ENCODE measurements at regions not wholly inside any gene's neighbourhood (a gene's known extent, or its start where the extent isn't known, plus 50 kb on each side); places are given as distances from the start of the nearest gene placed in this dataset.

DNA sequence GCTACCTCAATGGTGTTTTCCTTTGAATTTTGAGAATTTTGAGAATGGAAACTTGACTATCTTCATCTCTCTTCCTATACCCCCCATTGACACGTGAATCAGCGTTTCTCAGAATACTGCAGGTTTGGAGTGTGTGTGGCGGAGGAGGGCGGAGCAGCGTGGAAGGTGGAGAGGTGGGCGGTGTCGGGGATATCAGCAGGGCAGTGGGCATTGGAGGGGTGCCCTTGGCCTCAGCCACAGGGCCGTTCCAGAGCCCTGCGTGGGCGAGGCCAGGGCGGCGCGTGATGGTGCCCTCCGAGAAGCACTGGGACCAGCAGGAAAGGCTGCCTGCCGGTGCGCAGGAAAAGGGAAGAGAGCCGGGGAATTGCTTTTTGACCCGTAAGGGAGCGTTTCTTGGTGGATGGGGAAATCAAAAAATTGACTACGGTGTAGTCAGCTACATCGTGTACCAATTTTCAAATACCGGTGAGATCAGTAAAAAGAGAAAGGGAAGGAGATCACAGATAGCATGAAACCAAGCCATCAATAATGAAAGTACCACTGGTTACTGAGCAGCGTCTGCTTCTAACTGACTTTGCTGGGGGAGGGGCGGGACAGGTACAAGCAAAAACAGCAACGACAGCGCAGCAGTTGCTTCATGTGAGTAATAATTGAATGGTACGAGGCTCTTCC, 82.7 kb upstream of the DUSP22 start:
- DNase-seq (ENCODE audit: low read depth, low spot score), result no peak

DNA sequence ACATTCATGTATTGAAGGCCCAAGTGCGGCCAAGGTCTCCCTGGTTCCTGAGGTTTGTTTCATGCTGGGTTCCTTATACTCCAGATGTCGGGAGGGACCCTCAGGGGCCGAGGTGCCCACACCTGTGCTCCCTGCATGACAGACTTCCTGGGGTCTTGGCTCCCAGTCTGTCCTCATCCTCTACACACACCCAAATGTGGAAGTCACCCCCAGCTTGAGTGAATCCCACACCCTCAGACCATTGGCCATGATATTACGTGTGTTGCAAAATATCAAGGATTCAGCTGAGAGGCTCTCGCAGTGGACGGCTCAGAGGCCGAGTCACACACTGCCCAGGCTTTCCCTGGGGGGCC, 82.2 kb upstream of the DUSP22 start:
- no peak for DNase-seq (ENCODE audit: low read depth, low spot score)

DNA sequence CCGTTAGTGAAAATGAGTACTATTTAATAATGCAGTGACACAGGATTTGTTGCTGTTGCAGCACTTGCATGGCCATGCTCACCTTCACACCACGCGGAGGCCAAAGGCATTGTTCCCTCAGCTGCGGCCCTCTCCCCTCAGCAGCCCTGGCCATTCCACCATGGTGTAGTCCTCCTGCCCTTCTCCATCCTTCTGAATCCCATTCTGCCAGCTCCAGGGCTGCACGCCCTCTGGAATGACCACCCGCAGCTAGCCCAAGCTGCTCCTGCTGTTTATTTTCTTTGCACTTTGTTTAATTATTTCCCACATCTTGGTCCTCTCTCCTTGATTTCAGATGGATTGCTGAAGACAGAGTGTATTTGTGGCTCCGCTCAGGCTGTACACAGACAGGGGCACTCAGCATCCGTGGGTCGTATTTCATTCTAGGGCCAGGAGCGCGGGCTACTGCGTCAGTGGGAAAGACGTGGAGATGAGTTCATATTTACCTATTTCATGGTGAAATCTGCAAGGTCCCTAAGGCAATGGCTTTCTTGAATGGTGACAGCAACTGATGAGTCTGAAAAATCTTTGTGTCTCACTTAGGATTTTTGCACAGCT, 81.4 kb upstream of the DUSP22 start:
- DNase-seq (ENCODE audit: low read depth, low spot score), result no peak

DNA sequence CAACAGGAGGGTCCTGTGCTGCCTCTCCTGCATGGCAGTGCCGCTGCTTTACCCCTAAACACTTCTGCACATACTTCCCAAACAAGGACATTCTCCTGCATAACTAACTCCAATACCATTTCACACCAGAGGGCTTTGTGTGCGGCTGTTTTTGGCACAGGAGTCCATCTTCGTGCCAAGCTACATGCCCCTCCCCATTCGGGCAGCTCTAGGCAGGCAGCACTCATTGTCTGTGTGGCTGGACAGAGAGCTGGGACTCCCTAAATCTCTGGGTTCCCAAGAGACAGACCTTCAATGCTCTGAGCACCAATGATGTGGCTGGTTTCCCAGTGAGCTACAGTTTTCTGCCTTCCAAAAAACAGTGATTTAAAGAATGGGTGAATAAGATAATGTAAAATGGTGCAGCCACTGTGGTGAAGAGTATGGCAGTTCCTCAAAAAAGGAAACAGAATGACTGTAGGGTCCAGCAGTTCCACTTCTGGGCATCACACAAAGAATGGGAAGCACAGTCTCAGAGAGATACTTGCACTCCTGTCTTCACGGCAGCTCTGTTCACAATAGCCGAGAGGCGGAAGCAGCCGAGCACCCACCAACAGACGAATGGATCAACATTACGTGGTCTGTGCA, 80.3 kb upstream of the DUSP22 start:
- DNase-seq (ENCODE audit: low read depth, low spot score), result no peak

DNA sequence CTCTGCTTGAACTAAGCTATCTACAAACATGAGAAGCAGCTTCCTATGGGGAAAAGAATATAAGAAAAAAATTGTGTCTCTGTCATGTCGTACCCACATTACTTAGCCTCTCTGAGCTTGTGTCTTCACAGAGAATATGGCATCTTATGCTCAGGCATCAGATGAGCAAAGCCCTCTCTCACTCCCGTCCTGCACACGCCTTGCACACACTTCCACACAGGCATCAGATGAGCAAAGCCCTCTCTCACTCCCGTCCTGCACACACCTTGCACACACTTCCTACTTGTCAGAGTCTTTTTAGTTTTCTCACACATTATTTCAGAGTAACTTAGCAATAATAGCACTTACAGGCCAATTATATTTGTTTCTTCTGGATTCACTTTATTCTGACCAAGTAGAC, 79.0 kb upstream of the DUSP22 start:
- no peak for DNase-seq (ENCODE audit: low read depth, low spot score)

DNA sequence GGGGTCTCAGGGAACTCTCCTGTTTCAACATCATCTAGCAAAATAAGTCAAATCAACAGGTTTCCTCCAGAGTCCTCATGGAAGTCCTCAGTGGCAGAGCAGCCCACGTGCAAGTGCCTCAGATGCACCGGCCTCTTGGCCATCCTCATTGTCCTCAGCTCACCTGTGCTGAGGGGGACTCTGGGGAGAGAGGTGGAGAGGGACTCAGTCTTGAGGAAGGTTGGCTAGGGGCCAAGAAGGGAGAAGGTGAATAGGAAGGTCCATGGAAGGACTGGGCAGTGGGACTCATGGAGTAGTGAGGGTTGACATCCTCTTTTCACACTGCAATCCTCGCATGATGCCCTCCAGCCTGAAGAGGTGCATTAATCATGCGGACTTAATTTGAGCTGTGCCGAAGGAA, 77.9 kb upstream of the DUSP22 start:
- no peak for DNase-seq (ENCODE audit: low read depth, low spot score)

DNA sequence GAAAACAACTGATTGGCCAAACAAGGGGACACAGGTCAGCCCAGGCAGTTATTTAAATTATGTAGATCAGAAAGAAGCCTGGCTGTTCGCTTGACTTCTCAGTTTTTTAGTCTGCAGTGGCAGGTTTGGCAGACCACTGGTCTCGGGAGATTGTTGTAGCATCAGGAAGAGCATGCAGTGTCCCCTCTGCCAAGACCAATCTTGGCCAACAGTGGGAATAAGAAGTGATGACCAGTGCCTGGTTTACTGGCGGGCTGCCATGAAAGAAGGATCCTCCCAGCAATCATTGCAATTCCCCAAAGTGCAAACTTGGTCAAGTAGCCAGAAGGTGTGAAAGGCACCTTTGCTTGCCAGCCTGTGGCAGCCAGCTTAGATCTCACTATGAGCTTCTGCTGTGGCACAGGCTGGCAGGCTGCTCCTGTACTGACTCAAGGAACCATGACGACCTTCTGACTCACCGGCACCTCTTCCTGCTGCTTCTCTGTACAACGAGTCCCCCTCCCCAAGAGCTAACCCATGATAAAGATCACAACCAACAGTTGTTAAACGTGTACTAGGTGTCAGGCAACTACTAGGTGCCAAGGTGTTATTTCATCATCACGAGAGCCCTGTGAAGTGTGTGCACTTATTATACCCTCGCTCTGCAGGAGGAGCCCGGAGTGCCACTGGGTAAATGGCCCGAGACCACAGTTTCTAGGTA, 76.8 kb upstream of the DUSP22 start:
- DNase-seq (ENCODE audit: low read depth, low spot score), result no peak

DNA sequence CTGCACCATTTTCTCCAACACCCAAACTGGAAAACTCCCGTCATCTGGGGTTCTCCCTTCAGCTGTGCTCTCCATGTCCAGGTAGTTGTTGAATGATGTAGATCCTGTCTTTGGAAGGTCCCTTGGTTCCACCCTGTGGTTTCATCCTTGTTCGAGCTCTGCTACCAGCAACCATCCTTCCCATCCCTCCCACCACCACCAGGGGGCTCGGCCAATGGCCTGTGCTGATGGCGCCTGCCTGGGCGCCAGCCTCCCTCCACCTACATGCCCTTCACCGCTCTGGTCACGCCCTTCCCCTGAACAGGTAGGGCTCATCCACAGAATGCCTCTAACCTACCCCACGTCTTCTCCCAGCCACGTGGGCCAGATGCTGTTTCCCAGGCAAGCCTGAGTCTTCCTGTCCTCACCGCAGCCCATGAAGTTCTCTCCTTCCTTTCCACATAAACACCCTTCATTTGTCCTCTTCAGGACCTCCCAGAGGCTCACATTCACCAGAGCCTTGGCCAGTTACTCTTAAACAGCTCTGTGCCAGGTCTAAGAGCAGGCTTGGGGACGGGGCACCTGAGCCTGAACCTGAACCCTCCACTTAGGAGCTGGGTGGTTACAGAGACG, 75.1 kb upstream of the DUSP22 start:
- no peak for DNase-seq (ENCODE audit: low read depth, low spot score)

DNA sequence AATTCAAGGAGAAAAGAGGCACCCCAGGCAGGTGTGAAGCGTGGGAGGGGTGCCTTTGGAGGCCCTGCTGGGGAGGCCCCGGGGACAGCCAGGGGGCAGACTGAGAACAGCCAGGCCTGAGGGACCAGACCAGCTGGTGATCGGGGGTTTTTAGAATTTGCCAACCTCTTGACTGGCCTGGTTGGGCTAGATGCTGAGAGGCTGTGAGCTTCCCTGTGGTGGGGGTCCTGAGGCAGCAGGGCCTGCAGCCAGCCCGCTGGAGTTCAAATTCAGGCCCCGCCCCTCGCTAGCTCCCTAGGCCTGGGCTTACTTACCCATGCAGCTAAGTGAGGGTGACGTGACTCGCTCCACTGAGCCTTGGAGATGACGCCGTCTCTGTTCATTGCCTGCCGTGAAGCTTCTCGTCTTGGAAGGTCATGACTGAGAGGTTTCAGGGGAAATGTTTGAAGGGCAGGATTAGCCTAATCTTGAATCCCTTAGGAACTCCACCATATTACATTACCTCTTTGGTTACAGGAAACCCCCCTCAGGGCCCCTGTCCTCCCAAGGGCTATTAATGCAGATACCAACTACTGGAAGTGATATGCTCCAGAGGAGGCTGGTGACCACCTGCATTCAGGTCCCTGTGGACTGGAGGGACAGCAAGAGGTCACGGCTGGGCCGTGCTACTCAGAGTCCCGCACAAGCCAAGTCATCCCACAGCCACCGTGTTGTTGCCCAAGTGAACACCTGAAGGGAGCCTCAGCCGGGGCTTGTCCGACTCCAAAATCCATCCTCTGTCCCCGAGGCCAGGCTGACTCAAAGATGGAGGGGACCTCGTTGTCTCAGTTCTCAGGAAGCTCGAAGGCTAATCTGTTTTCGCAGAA, 73.9 kb upstream of the DUSP22 start:
- no peak for DNase-seq (ENCODE audit: low read depth, low spot score)

DNA sequence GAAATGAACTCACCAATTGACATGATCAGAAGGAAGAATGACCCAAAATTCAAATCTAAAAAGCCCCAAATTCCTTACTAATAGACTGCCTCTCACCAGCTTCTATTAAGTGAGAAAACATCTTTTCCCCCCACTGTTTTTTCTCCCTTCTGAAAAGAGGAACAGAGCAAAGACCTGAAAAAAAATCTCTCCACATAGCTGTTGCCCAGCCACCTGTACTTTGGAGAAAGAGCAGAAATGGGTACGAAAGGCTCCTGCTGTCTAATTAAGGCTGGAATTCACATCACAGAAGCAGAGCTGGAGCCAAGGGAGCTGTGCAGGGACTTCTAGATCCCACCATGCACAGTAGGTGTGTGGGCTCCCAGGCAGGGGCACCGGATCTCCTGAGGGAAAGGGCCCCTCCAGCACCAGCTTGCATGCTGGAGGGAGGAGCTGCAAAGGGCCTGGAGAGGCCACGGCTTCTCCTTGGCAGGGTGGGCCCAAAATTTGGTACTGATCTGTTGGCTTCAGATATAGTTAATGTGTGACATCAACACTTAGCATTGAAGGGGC, 73.2 kb upstream of the DUSP22 start:
- DNase-seq (ENCODE audit: low read depth, low spot score), result no peak

DNA sequence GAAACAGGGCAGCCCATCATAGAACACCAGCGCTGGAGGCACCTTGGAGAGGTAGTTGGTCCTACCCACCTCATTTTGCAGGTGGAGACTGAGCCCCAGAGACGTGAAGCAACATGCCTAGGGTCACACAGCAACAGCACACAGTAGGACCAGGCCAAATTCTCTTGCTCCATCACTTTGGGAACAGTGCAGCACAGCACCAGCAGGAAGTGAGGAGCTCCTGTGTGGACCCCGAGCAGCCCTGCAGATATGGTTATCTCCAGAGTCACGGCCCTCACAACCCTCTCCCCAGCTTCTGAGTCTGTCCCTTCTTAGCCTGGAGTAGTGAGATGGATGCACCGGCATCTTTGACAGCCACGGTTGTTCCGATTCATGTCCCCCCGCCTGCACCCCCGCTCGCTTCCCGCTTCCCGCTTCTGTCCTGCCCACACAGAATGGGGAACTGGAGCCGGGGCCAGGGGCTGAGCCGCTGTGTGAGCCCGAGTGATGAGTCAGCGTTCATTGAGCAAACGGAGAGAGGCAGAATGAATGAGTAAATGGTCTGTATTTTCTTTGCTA, 72.6 kb upstream of the DUSP22 start:
- DNase-seq (ENCODE audit: low read depth, low spot score), result no peak

DNA sequence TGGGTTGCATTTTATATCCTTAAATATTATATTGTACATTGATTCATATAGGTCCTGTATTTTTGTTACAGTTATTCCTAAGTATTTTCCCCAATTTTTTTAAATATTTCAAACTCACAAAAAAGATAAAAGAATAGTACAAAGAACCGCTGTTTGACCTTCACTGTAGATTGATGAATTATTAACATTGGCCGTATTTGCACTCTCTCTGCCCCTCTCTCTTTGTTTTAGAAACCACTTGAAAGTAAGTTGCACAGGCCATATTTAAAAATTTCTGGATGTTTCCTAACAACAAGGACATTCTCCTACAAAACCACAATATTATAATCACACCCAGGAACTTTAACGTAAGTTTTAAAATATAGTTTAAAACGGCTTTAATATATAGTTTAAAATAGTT, 72.0 kb upstream of the DUSP22 start:
- DNase-seq (ENCODE audit: low read depth, low spot score), result no peak

DNA sequence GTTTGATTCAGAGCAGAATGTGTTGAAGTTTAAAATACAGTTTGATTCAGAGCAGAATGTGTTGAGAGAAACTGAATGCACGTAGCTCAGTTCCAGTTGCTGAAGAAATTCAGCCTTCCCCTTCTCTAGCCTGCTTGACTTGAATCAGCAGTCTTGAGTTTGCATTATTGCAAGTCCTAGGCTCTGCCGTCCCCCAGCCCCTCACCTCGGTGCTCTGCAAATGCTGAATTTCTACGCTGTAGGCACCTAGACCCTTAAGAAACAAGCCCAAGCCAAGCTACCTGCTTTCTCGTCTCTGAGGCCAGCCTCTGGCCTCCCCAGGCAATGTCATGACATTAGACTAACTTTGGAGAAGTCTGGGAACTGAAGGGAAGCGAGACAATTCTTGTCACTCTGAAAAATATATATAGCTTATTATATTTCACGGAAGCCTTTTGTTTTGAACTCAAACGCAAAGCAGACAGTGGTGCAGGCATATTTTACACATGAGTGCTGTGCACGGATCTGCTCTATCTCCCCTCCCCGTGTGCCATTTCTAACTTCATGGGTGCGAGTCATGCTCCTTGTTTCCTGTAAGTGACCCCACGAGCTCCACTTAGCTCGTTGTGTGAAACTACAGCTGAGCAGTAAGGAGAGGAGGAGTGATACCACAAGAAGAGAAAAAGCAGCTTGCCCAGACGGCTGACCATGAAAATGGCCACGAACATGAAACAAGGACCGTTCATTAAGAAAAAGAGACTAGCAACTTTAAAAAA, 71.4 kb upstream of the DUSP22 start:
- no peak for DNase-seq (ENCODE audit: low read depth, low spot score)

DNA sequence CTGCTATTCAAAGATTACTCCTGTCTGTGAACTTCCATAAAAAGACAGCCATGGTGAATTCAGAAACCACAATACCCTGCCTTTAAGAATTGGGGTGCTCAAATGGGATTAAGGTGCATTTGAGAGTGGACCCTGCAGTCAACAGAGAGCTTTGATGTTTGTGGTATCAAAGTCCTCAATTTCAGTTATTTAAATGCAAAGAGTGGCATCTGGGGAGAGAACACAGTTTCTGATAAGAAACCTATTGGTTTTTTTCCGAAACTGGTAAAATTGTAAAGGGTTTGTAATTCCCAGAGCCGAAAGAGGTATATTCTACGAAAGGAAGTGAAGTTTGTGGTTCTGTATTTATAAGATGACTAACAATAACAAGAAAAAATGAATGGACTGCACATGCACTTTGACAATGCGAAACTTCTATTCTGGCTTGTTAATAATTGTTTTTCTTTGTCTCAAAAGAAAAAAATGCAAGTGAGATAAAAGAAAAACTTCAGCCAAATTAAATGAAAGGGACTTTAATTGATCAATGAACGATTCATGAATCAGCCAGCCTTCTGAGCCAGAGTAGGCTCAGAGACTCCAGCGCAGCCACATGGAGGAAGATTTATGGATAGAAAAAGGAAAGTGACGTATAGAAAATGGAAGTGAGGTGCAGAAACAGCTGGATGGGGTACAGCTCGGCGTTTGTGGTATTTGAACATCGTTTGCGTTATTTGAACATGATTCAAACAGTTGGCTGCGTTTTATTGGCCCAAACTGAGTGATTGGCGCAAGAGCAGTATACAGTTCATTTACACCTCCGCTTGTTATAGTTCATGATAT, 70.5 kb upstream of the DUSP22 start:
- DNase-seq (ENCODE audit: low read depth, low spot score), result no peak

DNA sequence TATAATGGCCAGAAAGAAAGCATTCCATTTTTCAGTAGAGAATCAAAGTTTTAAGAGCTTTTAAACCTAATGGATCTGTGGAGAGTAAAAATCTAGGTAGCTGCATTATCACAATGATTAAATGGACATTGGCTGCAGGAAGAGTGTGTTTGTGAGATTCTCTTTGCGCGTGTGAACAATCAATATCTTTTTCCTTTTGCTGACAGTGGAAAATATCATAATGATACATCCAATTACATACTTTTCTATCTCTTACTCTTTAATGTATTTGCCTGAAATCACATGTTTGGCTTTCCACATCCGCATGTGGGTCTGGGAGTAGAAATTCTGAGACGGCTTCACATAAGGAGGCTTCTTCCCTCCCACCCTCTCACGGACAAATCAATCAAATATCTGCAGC, 69.8 kb upstream of the DUSP22 start:
- DNase-seq (ENCODE audit: low read depth, low spot score), result no peak

DNA sequence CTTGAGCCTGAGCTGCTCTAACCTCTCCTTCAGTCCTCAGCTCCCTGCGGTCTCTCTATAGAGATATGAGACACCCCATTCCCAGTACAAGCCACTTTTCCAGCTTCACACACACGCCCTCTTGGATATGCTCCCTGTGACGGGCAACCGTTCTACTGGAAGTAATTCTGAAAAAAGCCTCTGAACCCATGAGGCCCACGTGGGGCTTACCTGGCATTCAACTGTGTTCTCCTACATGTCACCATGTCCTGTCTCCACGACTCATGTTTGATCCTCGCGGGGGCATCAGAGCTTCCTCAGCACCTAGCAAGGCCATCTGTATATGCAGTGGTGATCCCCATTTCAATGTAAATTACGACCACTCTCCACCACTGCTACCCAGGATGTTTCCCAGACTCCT, 69.2 kb upstream of the DUSP22 start:
- DNase-seq (ENCODE audit: low read depth, low spot score), result no peak

DNA sequence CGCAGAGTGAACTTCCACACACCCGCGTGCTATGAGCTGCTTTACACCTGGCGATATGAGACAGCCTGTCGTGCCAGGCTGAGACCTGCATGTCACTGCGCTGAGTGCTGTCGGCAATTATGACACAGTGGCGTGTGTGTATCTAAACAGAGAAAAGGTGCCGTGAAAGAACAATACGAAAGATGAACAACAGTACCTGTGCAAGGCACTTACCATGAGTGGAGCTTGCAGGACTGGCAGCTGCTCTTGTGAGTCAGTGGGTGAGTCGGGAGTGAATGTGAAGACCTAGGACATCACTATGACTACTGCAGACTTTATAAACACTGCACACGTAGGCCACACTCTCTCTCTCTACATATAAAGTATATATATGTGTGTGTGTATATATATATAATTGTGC, 68.5 kb upstream of the DUSP22 start:
- no peak for DNase-seq (ENCODE audit: low read depth, low spot score)

DNA sequence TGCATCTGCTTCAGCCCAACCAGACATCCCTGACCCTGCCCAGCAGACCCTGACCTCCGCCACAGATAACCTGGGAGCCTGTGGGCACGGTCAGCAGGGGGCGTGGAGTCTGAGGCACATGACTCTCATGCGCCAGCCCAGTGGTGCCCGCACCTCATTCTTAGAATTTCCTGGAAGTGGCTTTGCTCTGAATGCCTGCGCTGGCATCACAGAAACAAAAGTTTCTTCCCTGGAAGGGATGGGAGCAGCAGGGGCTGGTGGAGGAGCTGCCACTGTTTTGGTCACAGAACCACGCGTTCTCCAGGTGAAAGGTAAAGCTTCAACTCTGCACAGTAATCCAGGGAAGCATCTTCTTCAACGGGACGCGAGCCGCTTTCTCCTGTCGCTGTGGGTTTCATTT, 67.9 kb upstream of the DUSP22 start:
- DNase-seq (ENCODE audit: low read depth, low spot score), result no peak

DNA sequence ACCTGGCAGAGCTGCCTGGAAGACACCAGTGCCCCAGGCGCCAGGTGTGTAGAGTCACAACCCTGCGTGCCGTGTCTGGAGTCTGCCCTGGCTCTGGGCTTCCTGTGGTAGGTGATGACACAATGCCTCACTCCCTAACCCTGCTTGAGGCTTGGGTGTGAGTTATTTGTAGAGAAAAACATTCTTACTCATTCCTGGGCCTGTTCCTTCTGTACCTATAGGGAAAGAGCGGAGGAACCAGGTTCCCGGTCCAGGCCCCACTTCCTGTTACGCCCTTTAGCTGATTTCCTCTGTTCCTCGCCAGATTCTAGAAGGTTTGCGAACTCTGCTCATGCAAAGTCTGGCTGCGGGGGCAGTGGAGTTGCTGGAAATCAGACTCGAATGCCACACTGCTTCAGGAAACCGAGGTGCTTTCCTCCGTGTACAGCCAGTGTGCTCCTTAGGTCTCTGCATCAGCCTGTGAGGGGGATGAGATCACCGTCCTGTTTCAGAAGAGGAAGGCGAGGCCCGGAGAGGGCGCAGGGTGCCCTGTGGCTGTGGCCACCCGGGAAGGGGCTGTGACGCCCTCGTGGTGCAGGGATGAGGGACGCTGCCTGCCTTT, 67.1 kb upstream of the DUSP22 start:
- no peak for DNase-seq (ENCODE audit: low read depth, low spot score)
